ENCODE measurements at regions not wholly inside any gene's neighbourhood (a gene's known extent, or its start where the extent isn't known, plus 50 kb on each side); places are given as distances from the start of the nearest gene placed in this dataset.

GRCh38 chr1:104182251-104182650 lies 432.6 kb downstream of the AMY1C start:
- TF ChIP-seq GABPA (IDR thresholded peaks at IDR 0.05; ENCODE audit: low read depth) (no peak), SPI1 (IDR thresholded peaks at IDR 0.05; ENCODE audit: borderline replicate concordance, low read depth) (0 out of 2 replicates have a peak, but pooled peaks have one; percentile 18), POLR2AphosphoS5 (IDR thresholded peaks at IDR 0.05; ENCODE audit: low read depth) (no peak)
- TF ChIP-seq, protein P1, sequence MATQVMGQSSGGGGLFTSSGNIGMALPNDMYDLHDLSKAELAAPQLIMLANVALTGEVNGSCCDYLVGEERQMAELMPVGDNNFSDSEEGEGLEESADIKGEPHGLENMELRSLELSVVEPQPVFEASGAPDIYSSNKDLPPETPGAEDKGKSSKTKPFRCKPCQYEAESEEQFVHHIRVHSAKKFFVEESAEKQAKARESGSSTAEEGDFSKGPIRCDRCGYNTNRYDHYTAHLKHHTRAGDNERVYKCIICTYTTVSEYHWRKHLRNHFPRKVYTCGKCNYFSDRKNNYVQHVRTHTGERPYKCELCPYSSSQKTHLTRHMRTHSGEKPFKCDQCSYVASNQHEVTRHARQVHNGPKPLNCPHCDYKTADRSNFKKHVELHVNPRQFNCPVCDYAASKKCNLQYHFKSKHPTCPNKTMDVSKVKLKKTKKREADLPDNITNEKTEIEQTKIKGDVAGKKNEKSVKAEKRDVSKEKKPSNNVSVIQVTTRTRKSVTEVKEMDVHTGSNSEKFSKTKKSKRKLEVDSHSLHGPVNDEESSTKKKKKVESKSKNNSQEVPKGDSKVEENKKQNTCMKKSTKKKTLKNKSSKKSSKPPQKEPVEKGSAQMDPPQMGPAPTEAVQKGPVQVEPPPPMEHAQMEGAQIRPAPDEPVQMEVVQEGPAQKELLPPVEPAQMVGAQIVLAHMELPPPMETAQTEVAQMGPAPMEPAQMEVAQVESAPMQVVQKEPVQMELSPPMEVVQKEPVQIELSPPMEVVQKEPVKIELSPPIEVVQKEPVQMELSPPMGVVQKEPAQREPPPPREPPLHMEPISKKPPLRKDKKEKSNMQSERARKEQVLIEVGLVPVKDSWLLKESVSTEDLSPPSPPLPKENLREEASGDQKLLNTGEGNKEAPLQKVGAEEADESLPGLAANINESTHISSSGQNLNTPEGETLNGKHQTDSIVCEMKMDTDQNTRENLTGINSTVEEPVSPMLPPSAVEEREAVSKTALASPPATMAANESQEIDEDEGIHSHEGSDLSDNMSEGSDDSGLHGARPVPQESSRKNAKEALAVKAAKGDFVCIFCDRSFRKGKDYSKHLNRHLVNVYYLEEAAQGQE (IDR thresholded peaks at IDR 0.05; ENCODE audit: insufficient replicate concordance, low read depth): no peak
- TF ChIP-seq, protein P2, sequence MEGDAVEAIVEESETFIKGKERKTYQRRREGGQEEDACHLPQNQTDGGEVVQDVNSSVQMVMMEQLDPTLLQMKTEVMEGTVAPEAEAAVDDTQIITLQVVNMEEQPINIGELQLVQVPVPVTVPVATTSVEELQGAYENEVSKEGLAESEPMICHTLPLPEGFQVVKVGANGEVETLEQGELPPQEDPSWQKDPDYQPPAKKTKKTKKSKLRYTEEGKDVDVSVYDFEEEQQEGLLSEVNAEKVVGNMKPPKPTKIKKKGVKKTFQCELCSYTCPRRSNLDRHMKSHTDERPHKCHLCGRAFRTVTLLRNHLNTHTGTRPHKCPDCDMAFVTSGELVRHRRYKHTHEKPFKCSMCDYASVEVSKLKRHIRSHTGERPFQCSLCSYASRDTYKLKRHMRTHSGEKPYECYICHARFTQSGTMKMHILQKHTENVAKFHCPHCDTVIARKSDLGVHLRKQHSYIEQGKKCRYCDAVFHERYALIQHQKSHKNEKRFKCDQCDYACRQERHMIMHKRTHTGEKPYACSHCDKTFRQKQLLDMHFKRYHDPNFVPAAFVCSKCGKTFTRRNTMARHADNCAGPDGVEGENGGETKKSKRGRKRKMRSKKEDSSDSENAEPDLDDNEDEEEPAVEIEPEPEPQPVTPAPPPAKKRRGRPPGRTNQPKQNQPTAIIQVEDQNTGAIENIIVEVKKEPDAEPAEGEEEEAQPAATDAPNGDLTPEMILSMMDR (IDR thresholded peaks at IDR 0.05; ENCODE audit: insufficient read depth, low read length): no peak
- Histone ChIP-seq H3K4me3 (replicated peaks; ENCODE audit: insufficient read depth, low read length) (no peak overlapping the region), H3K27me3 (ENCODE audit: insufficient read depth, poor library complexity, severe bottlenecking) (no peaks in the 10 kb centered on the region), H3K27ac (replicated peaks) (no peak overlapping the region)
- no peak for DNase-seq (ENCODE audit: low read depth in 1 of 2, low spot score in 1 of 2)

DNA sequence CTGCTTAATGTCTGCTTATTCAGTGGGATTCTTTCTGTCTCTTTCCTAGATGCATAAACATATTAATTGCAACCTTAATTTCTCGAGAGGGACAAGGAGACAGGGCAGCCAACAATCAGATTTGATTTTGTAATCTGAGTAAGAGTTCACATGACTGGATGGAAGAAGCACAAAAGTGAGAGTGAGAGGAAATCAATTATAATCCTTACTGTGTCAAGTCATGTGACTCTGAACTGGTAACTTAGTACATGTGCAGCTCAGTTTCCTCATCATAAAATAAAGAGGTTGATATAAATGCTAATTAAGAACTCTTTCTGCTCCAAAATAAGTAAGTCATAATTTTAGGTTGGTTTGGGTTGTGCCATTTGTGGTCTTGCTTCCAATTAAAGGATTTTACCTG lies 439.5 kb downstream of the AMY1C start:
- Histone ChIP-seq H3K27me3 (ENCODE audit: insufficient read depth, poor library complexity, severe bottlenecking) (no peaks in the 10 kb centered on the region), H3K4me3 (replicated peaks; ENCODE audit: insufficient read depth, low read length) (no peak overlapping the region), H3K27ac (replicated peaks) (no peak overlapping the region)
- DNase-seq (ENCODE audit: low read depth in 1 of 2, low spot score in 1 of 2): no peak
- no peak for TF ChIP-seq SPI1 (IDR thresholded peaks at IDR 0.05; ENCODE audit: borderline replicate concordance, low read depth)
- TF ChIP-seq, protein P1 (IDR thresholded peaks at IDR 0.05; ENCODE audit: insufficient replicate concordance, low read depth): no peak
- no peak for TF ChIP-seq GABPA (IDR thresholded peaks at IDR 0.05; ENCODE audit: low read depth)
- TF ChIP-seq POLR2AphosphoS5 (IDR thresholded peaks at IDR 0.05; ENCODE audit: low read depth): no peak
- TF ChIP-seq, protein P2 (IDR thresholded peaks at IDR 0.05; ENCODE audit: insufficient read depth, low read length): no peak

DNA sequence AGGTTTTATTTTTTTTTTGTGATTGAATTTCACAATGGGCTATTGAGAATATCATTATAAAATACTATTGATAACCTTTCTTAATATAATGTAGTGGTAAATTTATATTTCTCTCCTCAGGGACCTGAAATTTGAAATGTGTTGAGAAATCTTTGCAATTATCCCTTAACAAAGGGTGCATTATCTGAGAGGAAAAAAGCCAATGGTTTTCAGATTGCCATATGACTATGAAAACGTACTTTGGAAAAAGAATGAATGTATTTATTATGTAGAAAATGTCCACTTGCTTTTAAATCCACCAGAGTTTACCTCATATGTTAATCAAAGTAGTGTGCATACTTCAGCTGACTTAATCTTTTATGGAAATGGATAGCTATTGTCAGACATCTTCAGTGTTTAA lies 441.1 kb downstream of the AMY1C start:
- no peak for DNase-seq (ENCODE audit: low read depth in 1 of 2, low spot score in 1 of 2)
- TF ChIP-seq SPI1 (IDR thresholded peaks at IDR 0.05; ENCODE audit: borderline replicate concordance, low read depth) (no peak), GABPA (IDR thresholded peaks at IDR 0.05; ENCODE audit: low read depth) (no peak), POLR2AphosphoS5 (IDR thresholded peaks at IDR 0.05; ENCODE audit: low read depth) (no peak)
- TF ChIP-seq, protein P2 (IDR thresholded peaks at IDR 0.05; ENCODE audit: insufficient read depth, low read length): no peak
- TF ChIP-seq, protein P1 (IDR thresholded peaks at IDR 0.05; ENCODE audit: insufficient replicate concordance, low read depth): no peak
- H3K4me3 ChIP-seq (replicated peaks; ENCODE audit: insufficient read depth, low read length): no peak overlapping the region
- H3K27me3 ChIP-seq (ENCODE audit: insufficient read depth, poor library complexity, severe bottlenecking): no peaks in the 10 kb centered on the region
- no peak overlapping the region for H3K27ac ChIP-seq (replicated peaks)
